ENCODE measurements at regions not wholly inside any gene's neighbourhood (a gene's known extent, or its start where the extent isn't known, plus 50 kb on each side); places are given as distances from the start of the nearest gene placed in this dataset.

GRCh38 chr12:54711669-54712068 is 63.5 kb upstream of the DCD start:
- no peak for DNase-seq (ENCODE audit: low read depth)

DNA sequence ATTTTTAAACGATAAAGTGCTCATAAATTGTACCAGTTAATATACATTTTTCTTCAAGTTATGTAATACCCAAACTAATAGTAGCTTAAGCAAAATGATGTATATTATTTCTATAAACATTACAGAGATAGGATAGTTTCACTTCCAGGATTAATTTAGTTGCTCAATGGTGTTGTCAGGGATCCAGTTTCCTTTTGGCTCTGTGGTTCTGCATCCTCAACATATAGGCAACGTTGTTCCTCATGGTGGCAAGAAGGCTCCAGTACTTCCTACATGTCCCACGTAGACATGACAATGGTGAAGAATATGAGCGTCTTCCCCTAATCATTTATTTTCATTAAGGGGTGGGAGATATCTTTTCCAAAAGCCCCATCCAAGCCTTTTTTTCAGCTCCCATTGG is 60.7 kb upstream of the DCD start:
- DNase-seq (ENCODE audit: low read depth) = no peak

GRCh38 chr12:54704202-54704601 is 56.0 kb upstream of the DCD start:
- no peak for DNase-seq (ENCODE audit: low read depth)

DNA sequence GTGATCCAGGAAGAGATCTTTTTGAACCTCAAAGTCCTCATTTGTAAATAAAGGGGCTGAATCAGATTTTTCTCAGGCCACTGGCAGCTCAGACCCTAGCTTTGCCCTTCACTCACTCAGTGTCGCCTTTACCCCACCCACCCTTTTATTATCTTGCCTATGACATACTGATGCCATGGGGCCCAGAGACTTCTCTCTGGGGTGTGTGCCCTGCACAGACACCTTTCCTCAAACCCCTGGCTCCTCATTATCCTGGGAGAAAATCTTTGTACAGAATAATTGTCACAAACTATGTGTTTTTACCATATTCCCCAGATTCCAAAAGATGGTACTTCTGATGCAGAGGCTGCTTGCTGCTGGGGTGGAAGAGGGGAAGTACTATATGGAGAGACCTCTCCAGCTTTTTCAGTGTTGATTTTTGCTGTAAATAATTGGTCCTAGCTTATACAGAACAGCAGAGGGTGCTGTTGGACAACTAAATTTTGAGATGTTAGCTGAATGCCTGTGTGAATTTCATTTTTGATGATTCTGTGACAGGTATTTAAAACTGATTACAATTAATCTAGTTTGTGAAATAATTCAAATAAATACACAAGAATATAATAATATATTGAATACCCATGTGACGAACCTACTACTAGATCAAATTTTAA is 53.9 kb upstream of the DCD start:
- no peak for DNase-seq (ENCODE audit: low read depth)

- no peak for DNase-seq (ENCODE audit: low read depth)
Measured at GRCh38 chr12:54700849-54701248, 52.7 kb upstream of the DCD start.

GRCh38 chr12:54700301-54700700 is 52.1 kb upstream of the DCD start:
- DNase-seq (ENCODE audit: low read depth) = no peak
